Natural killer cell (primary cell): ENCODE measurements at regions not wholly inside any gene's neighbourhood (a gene's known extent, or its start where the extent isn't known, plus 50 kb on each side); places are given as distances from the start of the nearest gene placed in this dataset.

ENCODE experiments used
- ATAC-seq, 3 donors: fragments of 150-1000 bp in 2 of 3; fragments of 200-7000 bp in 1 of 3; cut with Tn5 transposase; 1 replicate in 1 of 3; 2 replicates in 2 of 3; pipeline ENCODE4 v1.10.0; 2021; ENCODE audit warnings: mild to moderate bottlenecking in 2 of 3, moderate library complexity in 2 of 3
- DNase-seq, 2 donors: peaks; one replicate each; pipeline versions ENCODE4 v3.0.0 to v3.0.0-alpha.2; 2013 to 2021; ENCODE audit warnings: mixed read lengths in 1 of 2
- H3K27ac ChIP-seq: one replicate; pipeline ENCODE4 v1.5.1; 2013; ENCODE audit warnings: mild to moderate bottlenecking, low read length
- H3K27me3 ChIP-seq: one replicate; pipeline ENCODE4 v1.6.1; 2013; ENCODE audit warnings: low read length; ENCODE audit not compliant: control insufficient read depth, insufficient read depth
- H3K36me3 ChIP-seq: one replicate; pipeline ENCODE4 v1.6.1; 2013; ENCODE audit warnings: low read length; ENCODE audit not compliant: control insufficient read depth, insufficient read depth
- H3K4me1 ChIP-seq: one replicate; pipeline ENCODE4 v1.6.1; 2013; ENCODE audit warnings: low read length; ENCODE audit not compliant: control insufficient read depth, insufficient read depth
- H3K4me3 ChIP-seq: one replicate; pipeline ENCODE4 v1.5.1; 2013; ENCODE audit warnings: low read length
- H3K9me3 ChIP-seq: one replicate; pipeline ENCODE4 v1.6.1; 2013; ENCODE audit warnings: low read length; ENCODE audit not compliant: control insufficient read depth, insufficient read depth
- H3K27ac Mint-ChIP-seq, 2 donors: one replicate each; pipeline ENCODE4 v1.8.0; 2022; ENCODE audit warnings: mild to moderate bottlenecking in 2 of 2, mixed read lengths in 2 of 2, moderate library complexity in 1 of 2
- H3K27me3 Mint-ChIP-seq, 2 donors: one replicate each; pipeline ENCODE4 v1.8.0; 2022; ENCODE audit warnings: low read depth in 2 of 2, mixed read lengths in 2 of 2
- H3K36me3 Mint-ChIP-seq: one replicate; pipeline ENCODE4 v1.8.0; 2022; ENCODE audit warnings: mixed read lengths
- H3K4me1 Mint-ChIP-seq, 2 donors: one replicate each; pipeline ENCODE4 v1.8.0; 2022; ENCODE audit warnings: mixed read lengths in 2 of 2
- H3K4me3 Mint-ChIP-seq: one replicate; pipeline ENCODE4 v1.8.0; 2022; ENCODE audit warnings: mild to moderate bottlenecking, moderate library complexity, mixed read lengths
- H3K9me3 Mint-ChIP-seq, 2 donors: one replicate each; pipeline ENCODE4 v1.8.0; 2022; ENCODE audit warnings: mixed read lengths in 2 of 2
- WGBS: methylation state at CpG from one replicate; pipeline ENCODE4 v1.1.7; 2013; ENCODE audit warnings: missing lambda C conversion rate; ENCODE audit not compliant: insufficient coverage; 5-methylcytosine and 5-hydroxymethylcytosine counted together
- intact Hi-C: fragments of 100-400 bp; cut with micrococcal nuclease; formaldehyde crosslinking; loops from one replicate; pipeline ENCODE4 v1.14.2; 2022
- TF ChIP-seq, protein P1 (sequence below): fragments of 200-600 bp; IDR thresholded peaks from one replicate; pipeline ENCODE4 v1.8.0; 2022; ENCODE audit warnings: antibody characterized with exemption

DNA sequence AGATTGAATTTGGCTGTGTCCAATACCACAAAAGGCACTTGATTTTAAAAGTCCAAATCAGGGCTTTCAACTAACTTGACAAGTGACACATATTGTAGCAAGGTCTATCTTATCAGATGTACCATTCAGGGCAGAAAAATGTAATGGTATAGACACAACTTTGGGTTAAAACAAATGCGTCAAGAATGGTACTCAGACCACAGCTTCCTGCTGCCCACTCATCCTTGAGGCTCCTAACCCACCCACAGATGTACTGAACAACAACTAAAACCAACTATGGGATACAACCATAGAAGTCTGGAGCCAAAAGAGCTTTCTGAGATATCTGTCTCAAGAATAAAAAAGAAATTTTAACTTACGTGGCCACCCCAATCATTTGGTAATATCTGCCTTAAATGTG is 105.2 kb downstream of the RBM43 start:
- no peak overlapping the region for H3K27ac Mint-ChIP-seq
- Histone ChIP-seq H3K4me3 (no peak overlapping the region), H3K27me3 (no peaks in the 10 kb centered on the region), H3K36me3 (no peaks in the 10 kb centered on the region), H3K9me3 (no peaks in the 10 kb centered on the region), H3K4me1 (no peaks in the 10 kb centered on the region), H3K27ac (no peak overlapping the region)
- TF ChIP-seq, protein P1, sequence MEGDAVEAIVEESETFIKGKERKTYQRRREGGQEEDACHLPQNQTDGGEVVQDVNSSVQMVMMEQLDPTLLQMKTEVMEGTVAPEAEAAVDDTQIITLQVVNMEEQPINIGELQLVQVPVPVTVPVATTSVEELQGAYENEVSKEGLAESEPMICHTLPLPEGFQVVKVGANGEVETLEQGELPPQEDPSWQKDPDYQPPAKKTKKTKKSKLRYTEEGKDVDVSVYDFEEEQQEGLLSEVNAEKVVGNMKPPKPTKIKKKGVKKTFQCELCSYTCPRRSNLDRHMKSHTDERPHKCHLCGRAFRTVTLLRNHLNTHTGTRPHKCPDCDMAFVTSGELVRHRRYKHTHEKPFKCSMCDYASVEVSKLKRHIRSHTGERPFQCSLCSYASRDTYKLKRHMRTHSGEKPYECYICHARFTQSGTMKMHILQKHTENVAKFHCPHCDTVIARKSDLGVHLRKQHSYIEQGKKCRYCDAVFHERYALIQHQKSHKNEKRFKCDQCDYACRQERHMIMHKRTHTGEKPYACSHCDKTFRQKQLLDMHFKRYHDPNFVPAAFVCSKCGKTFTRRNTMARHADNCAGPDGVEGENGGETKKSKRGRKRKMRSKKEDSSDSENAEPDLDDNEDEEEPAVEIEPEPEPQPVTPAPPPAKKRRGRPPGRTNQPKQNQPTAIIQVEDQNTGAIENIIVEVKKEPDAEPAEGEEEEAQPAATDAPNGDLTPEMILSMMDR = no peak
- no peaks in the 10 kb centered on the region for H3K4me1 Mint-ChIP-seq
- WGBS = 51% methylated on average over 2 of the region's 2 CpGs
- H3K36me3 Mint-ChIP-seq = no peaks in the 10 kb centered on the region
- no peaks in the 10 kb centered on the region for H3K9me3 Mint-ChIP-seq
- H3K4me3 Mint-ChIP-seq = no peak overlapping the region
- intact Hi-C loops = no loop called here
- DNase-seq (no peak), ATAC-seq (no peak)
- peaks cover 4 to 37% of the 10 kb centered on the region in 2 donors for H3K27me3 Mint-ChIP-seq

DNA sequence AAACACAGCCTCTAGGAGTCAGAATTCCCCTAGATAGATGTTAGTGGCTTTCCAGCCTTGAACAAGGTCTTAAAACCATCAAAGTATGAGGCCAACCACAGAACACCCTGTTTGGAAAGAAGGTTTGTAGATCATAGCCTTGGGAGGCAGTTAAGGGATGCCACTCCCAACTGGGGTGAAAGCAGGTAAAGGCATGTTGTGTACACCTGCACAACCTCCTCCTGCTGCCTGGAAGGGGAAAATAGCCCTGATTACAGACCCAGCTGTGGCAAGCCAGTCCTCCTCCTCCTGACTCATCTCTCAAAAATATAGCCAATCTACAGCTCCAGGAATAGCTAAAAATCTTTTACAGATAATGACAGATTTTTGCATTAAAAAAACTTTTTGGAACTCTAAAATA is 108.1 kb downstream of the RBM43 start:
- no peak overlapping the region for H3K4me3 ChIP-seq
- H3K9me3 Mint-ChIP-seq = no peaks in the 10 kb centered on the region
- ATAC-seq = no peak
- H3K27ac Mint-ChIP-seq = no peak overlapping the region
- no peaks in the 10 kb centered on the region for H3K4me1 ChIP-seq
- peaks cover 4 to 29% of the 10 kb centered on the region in 2 donors for H3K27me3 Mint-ChIP-seq
- no peaks in the 10 kb centered on the region for H3K9me3 ChIP-seq
- H3K36me3 Mint-ChIP-seq = no peaks in the 10 kb centered on the region
- no peak overlapping the region for H3K27ac ChIP-seq
- no peaks in the 10 kb centered on the region for H3K27me3 ChIP-seq
- intact Hi-C loops = no loop called here
- TF ChIP-seq, protein P1 = no peak
- H3K36me3 ChIP-seq = no peaks in the 10 kb centered on the region
- no peak overlapping the region for H3K4me3 Mint-ChIP-seq
- H3K4me1 Mint-ChIP-seq = no peaks in the 10 kb centered on the region
- DNase-seq = no peak

DNA sequence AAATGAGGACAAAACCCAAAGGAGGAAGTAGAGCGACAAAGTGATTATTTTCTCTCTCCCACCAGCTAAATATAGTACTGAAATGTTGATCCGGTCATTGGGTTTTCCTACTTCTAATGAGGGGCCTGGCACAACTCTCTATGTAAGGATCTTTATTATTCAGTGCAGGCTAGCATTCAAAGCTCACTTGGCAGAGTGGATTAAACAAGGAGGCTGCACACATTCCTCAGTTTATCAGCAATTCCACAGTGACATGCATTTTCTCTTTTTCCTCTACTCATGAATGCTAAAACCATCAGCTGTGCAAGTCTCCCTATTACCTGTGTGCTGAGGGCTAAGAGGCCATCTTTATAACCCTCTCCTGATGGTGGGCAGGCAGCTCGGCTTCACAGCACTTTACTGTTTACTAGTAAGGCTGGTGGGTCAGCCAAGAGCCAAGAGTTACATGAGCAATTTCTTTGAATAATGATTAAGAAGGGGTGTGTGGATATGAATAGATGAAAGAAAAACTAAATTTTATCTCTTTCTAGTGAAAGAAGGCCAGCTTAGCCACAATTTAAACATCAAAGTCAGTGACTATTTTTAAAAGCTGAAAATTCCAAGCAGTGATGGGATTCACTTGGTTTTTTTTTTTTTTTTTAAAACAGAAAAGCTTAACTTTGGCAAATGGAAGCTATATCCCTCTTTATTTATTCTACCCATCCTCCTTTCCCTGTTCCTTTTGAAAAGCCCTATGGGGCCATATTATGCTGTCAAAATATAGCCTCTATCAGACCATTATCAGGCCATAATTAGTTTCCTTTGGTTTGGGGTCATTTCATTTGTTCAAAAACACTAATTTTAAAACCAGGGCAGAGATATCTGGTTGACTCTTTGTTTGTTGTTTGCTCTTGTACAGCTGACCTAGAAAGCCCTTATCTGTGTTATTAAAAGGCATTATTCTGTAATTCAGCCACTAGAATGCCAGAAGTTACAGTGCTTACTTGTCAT is 111.0 kb downstream of the RBM43 start:
- no peak overlapping the region for H3K4me3 Mint-ChIP-seq
- no peak overlapping the region for H3K27ac Mint-ChIP-seq
- H3K9me3 Mint-ChIP-seq = no peaks in the 10 kb centered on the region
- no peaks in the 10 kb centered on the region for H3K36me3 Mint-ChIP-seq
- DNase-seq (no peak), ATAC-seq (no peak)
- no peak overlapping the region for H3K27ac ChIP-seq
- TF ChIP-seq, protein P1 = no peak
- H3K4me3 ChIP-seq = no peak overlapping the region
- H3K27me3 ChIP-seq = no peaks in the 10 kb centered on the region
- no peaks in the 10 kb centered on the region for H3K4me1 Mint-ChIP-seq
- intact Hi-C loops = no loop called here
- WGBS = 18% methylated on average over 2 of the region's 3 CpGs
- H3K27me3 Mint-ChIP-seq = peaks cover 4 to 17% of the 10 kb centered on the region in 2 donors
- no peaks in the 10 kb centered on the region for H3K36me3 ChIP-seq
- no peaks in the 10 kb centered on the region for H3K4me1 ChIP-seq
- no peaks in the 10 kb centered on the region for H3K9me3 ChIP-seq

DNA sequence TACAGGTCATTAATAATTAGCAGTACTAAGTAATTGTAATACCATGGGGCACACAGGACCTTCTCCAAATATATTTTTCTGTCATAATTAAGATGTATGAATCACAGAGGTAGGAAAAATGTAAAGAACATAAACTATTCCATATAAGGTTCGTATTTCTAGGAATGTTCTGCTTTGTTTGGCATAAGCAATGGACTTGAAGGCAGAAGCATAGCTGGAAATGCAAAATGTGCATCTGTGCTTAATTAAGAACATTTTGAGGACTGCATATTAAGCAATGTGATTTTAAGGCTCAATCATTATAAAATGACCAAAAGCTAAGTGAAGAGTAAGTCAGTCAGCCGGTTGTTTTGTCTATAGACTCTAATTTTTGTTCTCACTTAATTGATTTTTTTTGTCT is 123.2 kb downstream of the RBM43 start:
- TF ChIP-seq, protein P1 = no peak
- H3K9me3 Mint-ChIP-seq = no peaks in the 10 kb centered on the region

More for the DNA sequence above, 123.2 kb downstream of the RBM43 start:
- H3K27ac Mint-ChIP-seq = no peak overlapping the region
- intact Hi-C loops = no loop called here
- ATAC-seq (no peak), DNase-seq (no peak)
- no peak overlapping the region for H3K4me3 Mint-ChIP-seq
- no peak overlapping the region for H3K27ac ChIP-seq
- H3K4me3 ChIP-seq = no peak overlapping the region
- H3K36me3 ChIP-seq = no peaks in the 10 kb centered on the region
- no peaks in the 10 kb centered on the region for H3K4me1 ChIP-seq
- no peaks in the 10 kb centered on the region for H3K27me3 Mint-ChIP-seq
- H3K27me3 ChIP-seq = no peaks in the 10 kb centered on the region
- H3K4me1 Mint-ChIP-seq = no peaks in the 10 kb centered on the region
- no peaks in the 10 kb centered on the region for H3K9me3 ChIP-seq
- no peaks in the 10 kb centered on the region for H3K36me3 Mint-ChIP-seq
- WGBS = 83% methylated on average over 1 of the region's 2 CpGs
